ENCODE measurements at regions not wholly inside any gene's neighbourhood (a gene's known extent, or its start where the extent isn't known, plus 50 kb on each side); places are given as distances from the start of the nearest gene placed in this dataset.

DNA sequence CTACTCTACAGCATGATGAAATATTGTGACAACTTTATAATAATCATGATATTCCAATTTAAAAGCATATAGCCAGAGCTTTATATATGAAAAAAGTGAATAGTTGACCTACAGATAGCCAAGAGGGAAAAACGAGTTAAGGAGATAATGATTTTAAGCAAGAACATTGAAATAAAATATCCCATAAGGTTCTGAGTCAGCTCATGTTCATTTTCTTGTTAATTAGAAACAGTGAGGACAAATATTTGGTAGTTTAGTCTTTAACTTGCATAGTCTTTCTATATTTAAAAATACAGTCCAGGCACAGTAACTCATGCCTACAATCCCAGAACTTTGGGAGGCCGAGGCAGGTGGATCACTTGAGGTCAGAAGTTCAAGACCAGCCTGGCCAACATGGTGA, 55.8 kb upstream of the CDH6 start:
- H3K36me3 Mint-ChIP-seq, result no peaks in the 10 kb centered on the region

GRCh38 chr5:31135542-31135941, 57.9 kb upstream of the CDH6 start:
- no peaks in the 10 kb centered on the region for H3K36me3 ChIP-seq
- no peaks in the 10 kb centered on the region for H3K27me3 ChIP-seq
- no peaks in the 10 kb centered on the region for H3K36me3 Mint-ChIP-seq
- H3K9ac ChIP-seq, result no peak overlapping the region
- DNase-seq (ENCODE audit: low spot score), result no peak
- TF ChIP-seq, protein P1, sequence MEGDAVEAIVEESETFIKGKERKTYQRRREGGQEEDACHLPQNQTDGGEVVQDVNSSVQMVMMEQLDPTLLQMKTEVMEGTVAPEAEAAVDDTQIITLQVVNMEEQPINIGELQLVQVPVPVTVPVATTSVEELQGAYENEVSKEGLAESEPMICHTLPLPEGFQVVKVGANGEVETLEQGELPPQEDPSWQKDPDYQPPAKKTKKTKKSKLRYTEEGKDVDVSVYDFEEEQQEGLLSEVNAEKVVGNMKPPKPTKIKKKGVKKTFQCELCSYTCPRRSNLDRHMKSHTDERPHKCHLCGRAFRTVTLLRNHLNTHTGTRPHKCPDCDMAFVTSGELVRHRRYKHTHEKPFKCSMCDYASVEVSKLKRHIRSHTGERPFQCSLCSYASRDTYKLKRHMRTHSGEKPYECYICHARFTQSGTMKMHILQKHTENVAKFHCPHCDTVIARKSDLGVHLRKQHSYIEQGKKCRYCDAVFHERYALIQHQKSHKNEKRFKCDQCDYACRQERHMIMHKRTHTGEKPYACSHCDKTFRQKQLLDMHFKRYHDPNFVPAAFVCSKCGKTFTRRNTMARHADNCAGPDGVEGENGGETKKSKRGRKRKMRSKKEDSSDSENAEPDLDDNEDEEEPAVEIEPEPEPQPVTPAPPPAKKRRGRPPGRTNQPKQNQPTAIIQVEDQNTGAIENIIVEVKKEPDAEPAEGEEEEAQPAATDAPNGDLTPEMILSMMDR (IDR thresholded peaks at IDR 0.05), result no peak
- TF ChIP-seq EZH2 (IDR thresholded peaks at IDR 0.05) (no peak), EZH2phosphoT487 (IDR thresholded peaks at IDR 0.05) (no peak)
- peaks cover 9% of the 10 kb centered on the region for H3K27me3 Mint-ChIP-seq (ENCODE audit: insufficient read depth, low read depth)
- H4K20me1 ChIP-seq (ENCODE audit: low read depth), result no peaks in the 10 kb centered on the region
- H3K4me3 ChIP-seq, result no peak overlapping the region
- no peaks in the 10 kb centered on the region for H3K79me2 ChIP-seq (ENCODE audit: low read depth)
- no peak overlapping the region for H3K4me3 Mint-ChIP-seq
- H3K4me1 ChIP-seq, result no peaks in the 10 kb centered on the region
- H3F3A ChIP-seq (ENCODE audit: low read depth), result no peaks in the 10 kb centered on the region
- peaks cover 8% of the 10 kb centered on the region for H3K9me3 Mint-ChIP-seq
- H2AFZ ChIP-seq (replicated peaks), result no peak overlapping the region
- H3K27ac Mint-ChIP-seq, result no peak overlapping the region
- no peaks in the 10 kb centered on the region for H3K9me3 ChIP-seq (ENCODE audit: low read depth)
- no peak overlapping the region for H3K4me2 ChIP-seq
- H3K4me1 Mint-ChIP-seq, result peaks cover 16% of the 10 kb centered on the region
- no peak overlapping the region for H3K27ac ChIP-seq

More for the DNA sequence above, 55.8 kb upstream of the CDH6 start:
- H3K27ac ChIP-seq, result no peak overlapping the region
- H3K27me3 ChIP-seq, result no peaks in the 10 kb centered on the region
- no peaks in the 10 kb centered on the region for H4K20me1 ChIP-seq (ENCODE audit: low read depth)
- no peaks in the 10 kb centered on the region for H3K79me2 ChIP-seq (ENCODE audit: low read depth)
- peaks cover 5% of the 10 kb centered on the region for H3K4me1 Mint-ChIP-seq
- H3K4me2 ChIP-seq, result no peak overlapping the region
- no peak overlapping the region for H2AFZ ChIP-seq (replicated peaks)
- no peaks in the 10 kb centered on the region for H3K36me3 ChIP-seq
- no peak overlapping the region for H3K4me3 ChIP-seq
- no peak for TF ChIP-seq EZH2 (IDR thresholded peaks at IDR 0.05)
- no peak for TF ChIP-seq EZH2phosphoT487 (IDR thresholded peaks at IDR 0.05)
- TF ChIP-seq, protein P1 (IDR thresholded peaks at IDR 0.05), result no peak
- H3K9me3 ChIP-seq (ENCODE audit: low read depth), result no peaks in the 10 kb centered on the region
- H3K4me1 ChIP-seq, result no peaks in the 10 kb centered on the region
- no peak overlapping the region for H3K27ac Mint-ChIP-seq
- peaks cover 9% of the 10 kb centered on the region for H3K9me3 Mint-ChIP-seq
- no peak overlapping the region for H3K4me3 Mint-ChIP-seq
- DNase-seq (ENCODE audit: low spot score), result no peak
- no peaks in the 10 kb centered on the region for H3F3A ChIP-seq (ENCODE audit: low read depth)
- no peak overlapping the region for H3K9ac ChIP-seq
- peaks cover 10% of the 10 kb centered on the region for H3K27me3 Mint-ChIP-seq (ENCODE audit: insufficient read depth, low read depth)

- H3K4me1 Mint-ChIP-seq, result peaks cover 16% of the 10 kb centered on the region
- H3K9me3 ChIP-seq (ENCODE audit: low read depth), result no peaks in the 10 kb centered on the region
- no peaks in the 10 kb centered on the region for H3F3A ChIP-seq (ENCODE audit: low read depth)
- H4K20me1 ChIP-seq (ENCODE audit: low read depth), result no peaks in the 10 kb centered on the region
- TF ChIP-seq, protein P1 (IDR thresholded peaks at IDR 0.05), result no peak
- TF ChIP-seq EZH2 (IDR thresholded peaks at IDR 0.05) (no peak), EZH2phosphoT487 (IDR thresholded peaks at IDR 0.05) (no peak)
- H3K4me3 ChIP-seq, result no peak overlapping the region
- H3K36me3 ChIP-seq, result no peaks in the 10 kb centered on the region
- no peak for DNase-seq (ENCODE audit: low spot score)
- no peak overlapping the region for H3K27ac Mint-ChIP-seq
- H3K27ac ChIP-seq, result no peak overlapping the region
- H3K36me3 Mint-ChIP-seq, result peaks cover 1% of the 10 kb centered on the region
- no peak overlapping the region for H3K9ac ChIP-seq
- no peak overlapping the region for H3K4me3 Mint-ChIP-seq
- no peak overlapping the region for H3K4me2 ChIP-seq
- no peak overlapping the region for H2AFZ ChIP-seq (replicated peaks)
- H3K9me3 Mint-ChIP-seq, result peaks cover 10% of the 10 kb centered on the region
- H3K27me3 ChIP-seq, result no peaks in the 10 kb centered on the region
- H3K27me3 Mint-ChIP-seq (ENCODE audit: insufficient read depth, low read depth), result peaks cover 9% of the 10 kb centered on the region
- H3K4me1 ChIP-seq, result no peaks in the 10 kb centered on the region
- no peaks in the 10 kb centered on the region for H3K79me2 ChIP-seq (ENCODE audit: low read depth)
Measured at GRCh38 chr5:31133488-31133887, 60.0 kb upstream of the CDH6 start.
